Spleen (tissue), 7 donors: ENCODE measurements at regions not wholly inside any gene's neighbourhood (a gene's known extent, or its start where the extent isn't known, plus 50 kb on each side); places are given as distances from the start of the nearest gene placed in this dataset.

Experiments
- CTCF ChIP-seq, 11 experiments: fragments of 200-600 bp in 7 of 11; fragments of 450-650 bp in 4 of 11; sonication (generic) in 4 of 11; IDR thresholded peaks in 8 of 11; conservative IDR thresholded peaks in 3 of 11; 1 replicate in 7 of 11; 2 replicates in 4 of 11; pipeline versions ENCODE4 v1.4.0 to v1.8.0; 2016 to 2021; ENCODE audit warnings: antibody characterized with exemption in 11 of 11, inconsistent platforms in 4 of 11, mild to moderate bottlenecking in 1 of 11
- POLR2A ChIP-seq, 3 donors: fragments of 450-650 bp; IDR thresholded peaks; one replicate each; pipeline ENCODE4 v1.5.1; 2017; ENCODE audit warnings: antibody characterized with exemption in 3 of 3, mild to moderate bottlenecking in 1 of 3
- donor health status: DM: no; HTN: no; CAD: no; lungs with moderate emphysema.
- donor health status: DM: no; HTN: no; CAD: no.
- donor health status: DM: no; HTN: no; CAD: no.

GRCh38 chr3:132867526-132867925 is 145.3 kb upstream of the NPHP3 start:
- TF ChIP-seq CTCF (IDR thresholded peaks at IDR 0.05 in 8 of 11, conservative IDR thresholded peaks at IDR 0.05 in 3 of 11) (no peak), POLR2A (IDR thresholded peaks at IDR 0.05) (no peak)
